ENCODE measurements at regions not wholly inside any gene's neighbourhood (a gene's known extent, or its start where the extent isn't known, plus 50 kb on each side); places are given as distances from the start of the nearest gene placed in this dataset.

DNA sequence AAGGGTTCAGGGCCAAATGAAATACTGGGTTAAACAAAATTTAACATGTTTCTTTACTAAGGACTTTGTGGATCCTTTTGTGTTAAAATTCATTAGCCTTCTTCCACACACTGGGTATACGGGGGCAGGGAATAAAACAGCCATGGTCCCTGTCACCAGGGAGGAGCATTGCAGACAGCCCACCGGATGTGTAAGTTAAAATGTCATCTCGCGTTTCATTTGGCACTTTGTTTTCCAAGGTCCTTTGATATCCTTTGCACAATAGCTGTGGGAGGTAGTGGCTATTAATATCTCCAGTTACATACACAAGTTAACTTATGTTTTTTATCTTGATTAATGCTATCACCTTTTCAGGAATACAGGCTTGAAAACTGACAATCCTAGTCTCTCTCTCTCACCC lies 172.7 kb downstream of the BARHL2 start:
- TF ChIP-seq CTCF (IDR thresholded peaks at IDR 0.05; ENCODE audit: low read depth, low read length) (no peak), POLR2A (IDR thresholded peaks at IDR 0.05; ENCODE audit: extremely low read depth, insufficient read length) (no peak), MAX (IDR thresholded peaks at IDR 0.05; ENCODE audit: low read depth, low read length) (no peak), MYC (IDR thresholded peaks at IDR 0.05; ENCODE audit: low read depth, low read length) (no peak)
